Liver (tissue), 8 donors: ENCODE measurements at regions not wholly inside any gene's neighbourhood (a gene's known extent, or its start where the extent isn't known, plus 50 kb on each side); places are given as distances from the start of the nearest gene placed in this dataset.
A peak's percentile ranks its signal among the peaks of the same experiment; 100 is the strongest.

Experiments
- DNase-seq: peaks from one replicate; pipeline ENCODE4 v3.0.0-alpha.2; 2017; ENCODE audit warnings: low spot score
- H3K27ac ChIP-seq, 2 donors: one replicate each; pipeline ENCODE4 v1.7.0; 2013; ENCODE audit warnings: inconsistent platforms in 2 of 2, low read length in 2 of 2, control low read depth in 1 of 2, low read depth in 1 of 2, mild to moderate bottlenecking in 1 of 2
- H3K27me3 ChIP-seq, 4 donors: one replicate each; pipeline versions ENCODE4 v1.6.1 to v1.7.0; 2013; ENCODE audit warnings: low read length in 3 of 4, inconsistent platforms in 1 of 4, mild to moderate bottlenecking in 1 of 4, moderate library complexity in 1 of 4; ENCODE audit not compliant: control insufficient read depth in 4 of 4, insufficient read depth in 4 of 4
- H3K36me3 ChIP-seq, 4 donors: one replicate each; pipeline versions ENCODE4 v1.6.1 to v1.7.0; 2013; ENCODE audit warnings: low read length in 3 of 4, mild to moderate bottlenecking in 3 of 4, low read depth in 1 of 4, moderate library complexity in 1 of 4; ENCODE audit not compliant: control insufficient read depth in 4 of 4, insufficient read depth in 3 of 4
- H3K4me1 ChIP-seq, 4 donors: one replicate each; pipeline versions ENCODE4 v1.6.1 to v1.7.0; 2013; ENCODE audit warnings: low read length in 3 of 4, mild to moderate bottlenecking in 3 of 4, moderate library complexity in 1 of 4; ENCODE audit not compliant: control insufficient read depth in 4 of 4, insufficient read depth in 4 of 4
- H3K4me3 ChIP-seq, 3 donors: one replicate each; pipeline versions ENCODE4 v1.6.1 to v1.7.0; 2013; ENCODE audit warnings: low read length in 3 of 3, control low read depth in 1 of 3, low read depth in 1 of 3, mild to moderate bottlenecking in 1 of 3
- H3K9ac ChIP-seq, 2 donors: one replicate each; pipeline ENCODE4 v1.7.0; 2013; ENCODE audit warnings: low read length in 2 of 2, mild to moderate bottlenecking in 2 of 2, moderate library complexity in 2 of 2, control low read depth in 1 of 2, low read depth in 1 of 2
- H3K9me3 ChIP-seq, 4 donors: one replicate each; pipeline versions ENCODE4 v1.6.1 to v1.7.0; 2013; ENCODE audit warnings: low read length in 3 of 4; ENCODE audit not compliant: control insufficient read depth in 4 of 4
- ATF3 ChIP-seq: IDR thresholded peaks from 2 replicates; pipeline ENCODE4 v1.6.1; 2016; ENCODE audit warnings: antibody characterized with exemption
- CTCF ChIP-seq: fragments of 150-350 bp; IDR thresholded peaks from 2 replicates; pipeline ENCODE4 v1.5.1; 2017; ENCODE audit warnings: improper control_type of control experiment, low read depth, low read length; ENCODE audit not compliant: missing input control
- EGR1 ChIP-seq, 2 donors: IDR thresholded peaks; 2 replicates each; pipeline ENCODE4 v1.6.1; 2016 to 2018; ENCODE audit warnings: antibody characterized with exemption in 2 of 2, low read depth in 2 of 2
- FOXA1 ChIP-seq: IDR thresholded peaks from 2 replicates; pipeline ENCODE4 v1.6.1; 2016; ENCODE audit warnings: antibody characterized with exemption
- GABPA ChIP-seq, 2 donors: IDR thresholded peaks in 1 of 2; conservative IDR thresholded peaks in 1 of 2; 2 replicates each; pipeline ENCODE4 v1.6.1; 2016; ENCODE audit warnings: antibody characterized with exemption in 2 of 2, mild to moderate bottlenecking in 1 of 2, moderate library complexity in 1 of 2
- HNF4A ChIP-seq, 2 donors: conservative IDR thresholded peaks; 2 replicates each; pipeline ENCODE4 v1.6.1; 2016; ENCODE audit warnings: antibody characterized with exemption in 2 of 2, mild to moderate bottlenecking in 2 of 2
- HNF4G ChIP-seq: IDR thresholded peaks from 2 replicates; pipeline ENCODE4 v1.6.1; 2016; ENCODE audit warnings: antibody characterized with exemption
- MAX ChIP-seq: IDR thresholded peaks from 2 replicates; pipeline ENCODE4 v1.6.1; 2016; ENCODE audit warnings: antibody characterized with exemption
- NR2F2 ChIP-seq: IDR thresholded peaks from 2 replicates; pipeline ENCODE4 v1.6.1; 2016; ENCODE audit warnings: antibody characterized with exemption
- RAD21 ChIP-seq, 2 donors: IDR thresholded peaks; 2 replicates each; pipeline ENCODE4 v1.6.1; 2016; ENCODE audit warnings: antibody characterized with exemption in 2 of 2, mild to moderate bottlenecking in 2 of 2
- REST ChIP-seq: IDR thresholded peaks from 2 replicates; pipeline ENCODE4 v1.6.1; 2016; ENCODE audit warnings: antibody characterized with exemption, mild to moderate bottlenecking
- RXRA ChIP-seq, 2 donors: IDR thresholded peaks; 2 replicates each; pipeline ENCODE4 v1.6.1; 2017 to 2018; ENCODE audit warnings: antibody characterized with exemption in 2 of 2, mild to moderate bottlenecking in 1 of 2
- SP1 ChIP-seq: IDR thresholded peaks from 2 replicates; pipeline ENCODE4 v1.6.1; 2018; ENCODE audit warnings: antibody characterized with exemption, mild to moderate bottlenecking
- TAF1 ChIP-seq: conservative IDR thresholded peaks from 2 replicates; pipeline ENCODE4 v1.6.1; 2016; ENCODE audit warnings: antibody characterized with exemption, mild to moderate bottlenecking
- YY1 ChIP-seq: IDR thresholded peaks from 2 replicates; pipeline ENCODE4 v1.6.1; 2016; ENCODE audit warnings: antibody characterized with exemption, mild to moderate bottlenecking
- ZBTB33 ChIP-seq: IDR thresholded peaks from 2 replicates; pipeline ENCODE4 v1.6.1; 2016; ENCODE audit warnings: antibody characterized with exemption
- WGBS: extraction: QIAGEN DNeasy Blood & Tissue Kit; methylation state at CpG from one replicate; pipeline ENCODE4 v1.1.7; 2013; 5-methylcytosine and 5-hydroxymethylcytosine counted together
- donor health status: healthy.
- donor health status: healthy.
- donor health status: healthy.
- donor health status: healthy.
- donor health status: healthy.

GRCh38 chrX:130974323-130974722 lies 71.3 kb upstream of the ENOX2 start:
- no peak overlapping the region for H3K27ac ChIP-seq
- H3K9ac ChIP-seq: no peak overlapping the region
- no peak for TF ChIP-seq HNF4G
- TF ChIP-seq SP1: no peak
- no peak for TF ChIP-seq MAX
- TF ChIP-seq GABPA (IDR thresholded peaks at IDR 0.05 in 1 of 2, conservative IDR thresholded peaks at IDR 0.05 in 1 of 2): no peak
- no peak for TF ChIP-seq YY1
- TF ChIP-seq ATF3: no peak
- TF ChIP-seq FOXA1: no peak
- no peak for TF ChIP-seq RXRA (IDR thresholded peaks at IDR 0.05)
- no peak for TF ChIP-seq TAF1
- no peak for TF ChIP-seq ZBTB33
- no peak for TF ChIP-seq RAD21 (IDR thresholded peaks at IDR 0.05)
- no peak for TF ChIP-seq EGR1 (IDR thresholded peaks at IDR 0.05; ENCODE audit: low read depth in 2 of 2)
- DNase-seq: no peak
- no peak overlapping the region for H3K4me3 ChIP-seq
- no peaks in the 10 kb centered on the region for H3K4me1 ChIP-seq
- WGBS: 74% methylated on average over 1 of the region's 1 CpG
- H3K9me3 ChIP-seq: no peaks in the 10 kb centered on the region
- no peaks in the 10 kb centered on the region for H3K36me3 ChIP-seq
- H3K27me3 ChIP-seq: peaks cover 0 to 2% (median 0%) of the 10 kb centered on the region in 4 donors

GRCh38 chrX:130975947-130976346 lies 72.9 kb upstream of the ENOX2 start:
- 10% methylated on average over 7 of the region's 7 CpGs for WGBS
- DNase-seq: no peak
- H3K36me3 ChIP-seq: no peaks in the 10 kb centered on the region
- no peaks in the 10 kb centered on the region for H3K4me1 ChIP-seq
- H3K27me3 ChIP-seq: peaks cover 0 to 2% (median 0%) of the 10 kb centered on the region in 4 donors
- H3K27ac ChIP-seq: no peak overlapping the region
- H3K4me3 ChIP-seq: no peak overlapping the region
- no peak overlapping the region for H3K9ac ChIP-seq
- TF ChIP-seq ZBTB33 (no peak), RAD21 (IDR thresholded peaks at IDR 0.05) (peak; percentile 71 to 80), ATF3 (no peak), TAF1 (no peak), EGR1 (IDR thresholded peaks at IDR 0.05; ENCODE audit: low read depth in 2 of 2) (no peak), MAX (no peak), HNF4G (no peak), NR2F2 (no peak), FOXA1 (no peak), HNF4A (conservative IDR thresholded peaks at IDR 0.05) (no peak), CTCF (peak; percentile 52), REST (no peak)
- no peaks in the 10 kb centered on the region for H3K9me3 ChIP-seq
